HG03159 (cell line): ENCODE measurements at regions not wholly inside any gene's neighbourhood (a gene's known extent, or its start where the extent isn't known, plus 50 kb on each side); places are given as distances from the start of the nearest gene placed in this dataset.

Source experiments
- ATAC-seq: cut with Tn5 transposase; IDR thresholded peaks from one replicate; pipeline ENCODE4 v1.9.1; 2021; ENCODE audit warnings: mild to moderate bottlenecking, moderate library complexity; ENCODE audit not compliant: unreplicated experiment

DNA sequence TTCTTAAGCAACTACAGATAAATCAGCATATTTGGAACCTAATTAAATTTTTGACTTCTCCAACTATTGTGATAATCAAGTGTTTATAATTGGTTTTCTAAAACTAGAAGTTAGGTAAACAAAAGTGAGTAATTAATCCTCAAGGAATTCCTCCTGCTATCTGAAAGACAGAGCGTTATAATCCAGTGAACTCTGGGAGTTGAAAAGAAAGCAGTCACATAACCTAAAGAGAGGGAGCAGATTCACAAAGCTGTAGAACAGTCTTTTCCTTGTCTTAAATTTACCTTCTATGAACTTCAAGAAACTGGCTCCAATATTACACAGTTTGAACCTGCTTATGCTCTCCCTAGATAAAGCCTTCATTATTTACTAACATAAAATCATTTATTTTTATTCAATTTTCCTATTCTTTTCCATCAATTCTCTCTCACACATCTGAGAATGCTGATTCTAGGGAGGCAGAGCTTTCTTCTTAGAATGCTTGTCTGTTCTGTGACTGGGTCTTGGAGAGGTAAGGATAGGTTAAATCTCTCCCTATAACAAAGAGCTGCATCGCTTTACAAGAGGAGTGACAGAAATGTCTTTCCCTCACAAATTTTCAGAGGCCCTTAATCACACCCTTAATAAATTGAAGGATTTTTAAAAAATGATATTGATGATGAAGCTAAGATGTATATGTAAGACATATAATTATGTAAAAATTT, 132.8 kb downstream of the TUSC7 start:
- no peak for ATAC-seq

DNA sequence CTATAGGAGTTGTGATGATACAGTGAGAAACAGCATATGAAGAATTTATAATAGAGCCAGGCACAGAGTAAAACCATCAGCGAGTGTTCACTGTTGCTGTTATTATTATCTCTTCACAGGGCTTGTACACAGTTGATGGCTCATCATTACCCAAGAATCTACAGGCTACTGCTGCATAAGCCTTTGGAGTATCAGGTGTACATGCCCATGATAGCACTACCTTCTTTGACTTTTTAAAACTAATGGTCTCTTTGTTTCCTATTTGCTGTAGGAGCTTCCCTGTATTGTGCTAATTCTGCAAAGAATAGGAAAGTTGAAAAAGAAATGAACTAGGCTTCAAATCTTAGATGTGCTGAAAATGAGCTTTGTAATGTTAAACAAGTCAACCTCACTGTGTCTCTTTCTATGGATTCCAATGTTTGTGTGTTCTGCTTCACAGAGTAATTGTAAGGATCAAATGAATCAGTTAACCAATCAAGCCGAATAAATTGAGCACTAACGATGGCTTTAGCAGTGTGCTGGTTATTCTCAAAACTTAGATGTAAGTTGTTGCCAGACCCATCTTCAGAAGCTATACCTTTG, 138.8 kb downstream of the TUSC7 start:
- ATAC-seq, result no peak

DNA sequence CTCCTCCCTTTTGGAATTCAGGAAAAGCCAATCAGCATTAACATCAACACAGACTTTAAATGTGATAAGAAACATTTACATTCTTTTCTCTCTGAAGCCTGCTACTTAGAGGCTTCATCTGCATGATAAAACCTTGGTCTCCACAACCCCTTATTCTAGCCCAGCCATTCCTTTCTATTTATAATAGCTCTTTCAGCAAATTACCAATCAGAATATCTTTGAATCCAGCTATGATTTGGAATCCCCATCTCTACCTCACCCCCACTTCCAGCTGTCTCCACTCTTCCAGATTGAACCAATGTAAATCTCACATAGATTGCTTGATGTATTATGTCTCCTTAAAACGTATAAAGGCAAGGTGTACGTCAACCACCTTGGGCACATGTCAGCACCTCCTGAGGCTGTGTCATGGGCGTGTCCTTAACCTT, 139.7 kb downstream of the TUSC7 start:
- no peak for ATAC-seq

DNA sequence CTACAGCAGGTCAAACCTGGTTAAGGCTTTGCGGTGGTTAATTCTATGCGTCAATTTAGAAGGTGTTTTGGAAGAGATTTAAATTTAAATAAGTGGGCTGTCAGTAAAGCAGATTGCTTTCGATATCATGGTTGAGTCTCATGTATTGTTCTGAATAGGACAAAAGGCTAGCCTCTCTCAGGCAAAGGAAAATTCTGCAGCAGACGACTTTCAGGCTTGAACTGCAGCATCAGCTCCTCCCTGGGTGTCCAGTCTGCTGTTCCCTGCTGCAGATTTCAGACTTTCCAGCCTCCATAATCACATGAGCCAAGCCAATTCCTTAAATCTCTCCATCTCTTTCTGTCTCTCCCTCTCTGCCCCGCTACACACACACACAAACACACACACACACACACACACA, 143.2 kb downstream of the TUSC7 start:
- ATAC-seq, result no peak

DNA sequence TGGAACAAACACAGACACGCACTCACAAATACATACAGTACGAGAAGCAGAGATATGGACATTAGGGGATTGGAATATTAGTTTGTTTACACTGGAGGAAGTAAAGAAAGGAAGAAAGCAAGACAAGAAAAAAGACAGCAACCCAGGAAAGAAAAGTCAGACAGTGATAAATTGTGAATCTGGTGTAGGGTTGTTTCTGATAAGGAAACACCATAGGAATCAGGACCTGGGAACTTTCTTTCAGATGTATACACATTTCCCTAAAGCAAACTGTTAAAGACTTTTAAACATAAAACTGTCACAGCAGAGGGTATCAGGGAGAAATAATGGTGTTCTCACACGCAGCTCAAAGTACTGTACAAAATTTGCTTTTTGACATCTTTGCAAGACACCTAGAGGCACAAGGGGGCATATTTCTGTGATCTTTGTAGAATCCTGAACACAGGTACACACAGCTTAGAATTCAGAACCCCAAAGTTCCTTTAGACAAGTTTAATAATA, 153.7 kb downstream of the TUSC7 start:
- no peak for ATAC-seq

DNA sequence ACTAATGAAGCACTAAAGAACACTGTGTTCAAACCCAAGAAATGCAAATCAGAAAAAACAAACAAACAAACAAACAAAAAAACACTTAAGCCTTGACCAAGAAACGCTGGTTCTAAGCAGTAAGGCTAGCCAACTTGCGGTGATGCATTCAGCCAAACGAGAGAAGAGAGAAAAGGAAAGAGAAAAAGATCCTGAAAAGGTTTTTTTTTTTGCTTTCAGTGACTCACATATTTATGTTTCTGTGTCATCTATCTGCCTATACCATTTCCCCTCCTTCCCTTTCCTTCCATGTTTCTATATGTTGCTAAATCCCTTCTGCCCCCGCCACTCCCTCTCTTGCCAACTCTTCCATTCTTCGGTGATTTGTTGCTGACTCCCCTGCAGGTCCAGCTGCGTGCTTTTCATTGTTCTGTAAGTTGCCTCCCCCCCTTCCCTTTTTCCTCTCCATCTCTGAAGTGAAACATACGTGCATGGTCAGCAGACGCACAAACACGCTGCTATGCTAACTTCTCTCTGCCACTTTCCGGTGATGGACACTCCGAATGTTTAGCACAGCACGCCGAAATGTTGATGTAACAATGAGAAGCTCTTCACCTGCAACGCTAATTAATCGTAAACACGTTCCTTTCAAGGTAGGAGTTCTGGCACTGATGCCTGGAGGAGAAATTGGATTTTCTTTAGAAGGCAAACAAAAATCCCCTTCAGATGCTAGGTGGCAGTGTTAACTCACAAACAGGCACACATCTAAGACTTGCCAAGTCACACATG, 154.4 kb downstream of the TUSC7 start:
- ATAC-seq, result peak; percentile 60

DNA sequence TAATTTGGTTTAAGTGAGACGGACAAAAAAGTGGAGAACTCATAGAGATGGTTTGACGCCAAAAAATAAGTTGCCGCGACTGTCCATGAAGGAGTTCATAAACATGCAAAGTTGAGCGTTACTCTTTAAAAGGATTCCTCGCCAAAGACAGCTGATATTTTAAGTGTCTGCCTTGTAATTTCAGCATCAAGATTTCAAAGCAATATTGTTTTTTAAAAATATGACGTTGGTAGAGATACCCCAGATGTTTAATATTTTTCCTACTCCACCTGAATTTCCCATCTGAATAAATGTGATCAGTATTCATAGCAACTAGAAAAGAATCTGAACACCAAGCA, 155.0 kb downstream of the TUSC7 start:
- ATAC-seq, result no peak

DNA sequence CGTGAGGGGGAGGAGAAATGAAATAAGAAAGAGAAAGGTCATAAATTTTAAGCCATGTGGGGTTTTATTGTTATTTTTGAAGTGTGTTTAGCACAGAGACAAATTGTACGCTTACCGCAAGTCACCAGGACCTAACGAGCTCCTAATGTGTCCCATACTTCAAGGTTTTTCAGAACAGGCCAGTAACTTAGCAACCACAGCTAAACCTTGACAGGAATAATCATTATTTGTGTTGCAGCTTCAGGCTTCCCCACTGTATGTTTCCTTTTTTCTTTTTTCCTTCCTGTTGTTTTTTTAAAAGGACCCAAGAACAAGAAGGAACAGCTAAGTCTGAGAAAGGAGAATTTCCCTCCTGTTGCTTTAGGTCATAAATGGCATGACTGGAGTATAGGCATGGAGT, 160.8 kb downstream of the TUSC7 start:
- ATAC-seq, result no peak

DNA sequence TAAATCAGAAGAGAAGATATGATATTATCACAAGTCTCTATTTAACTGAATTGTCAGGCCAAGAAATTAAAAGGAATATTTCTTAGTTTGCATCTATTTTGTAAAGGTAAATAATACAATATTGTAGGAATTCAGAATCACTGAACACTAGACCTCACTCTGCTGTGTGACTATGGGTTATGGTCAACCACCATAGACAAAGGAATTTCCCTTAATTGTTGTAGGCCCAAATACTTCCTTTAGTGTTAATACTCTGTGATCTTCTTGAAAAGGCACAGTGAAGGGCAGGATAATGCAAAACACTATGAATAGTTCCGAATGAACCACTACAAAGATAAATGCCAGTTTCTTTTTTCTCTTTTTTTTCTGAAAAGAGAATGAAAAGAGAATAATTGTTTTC, 162.3 kb downstream of the TUSC7 start:
- ATAC-seq, result no peak

DNA sequence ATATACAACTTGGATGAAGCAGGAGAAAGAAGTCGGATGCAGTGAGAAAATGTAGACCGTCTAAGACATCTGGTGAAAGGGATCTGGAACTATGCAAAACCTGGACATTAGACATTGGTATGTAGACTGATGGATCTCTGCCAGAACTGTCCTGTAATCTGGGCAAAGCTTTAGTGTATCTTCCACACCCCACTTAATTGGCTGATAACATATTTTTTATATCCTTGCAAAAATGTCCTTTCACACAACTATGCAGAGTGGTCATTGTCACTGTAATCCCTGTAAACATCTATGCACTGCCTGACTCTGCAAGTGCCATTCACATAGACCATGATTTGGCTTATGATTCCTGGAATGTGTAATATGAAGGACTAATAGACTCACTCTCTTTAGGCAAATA, 163.1 kb downstream of the TUSC7 start:
- no peak for ATAC-seq

DNA sequence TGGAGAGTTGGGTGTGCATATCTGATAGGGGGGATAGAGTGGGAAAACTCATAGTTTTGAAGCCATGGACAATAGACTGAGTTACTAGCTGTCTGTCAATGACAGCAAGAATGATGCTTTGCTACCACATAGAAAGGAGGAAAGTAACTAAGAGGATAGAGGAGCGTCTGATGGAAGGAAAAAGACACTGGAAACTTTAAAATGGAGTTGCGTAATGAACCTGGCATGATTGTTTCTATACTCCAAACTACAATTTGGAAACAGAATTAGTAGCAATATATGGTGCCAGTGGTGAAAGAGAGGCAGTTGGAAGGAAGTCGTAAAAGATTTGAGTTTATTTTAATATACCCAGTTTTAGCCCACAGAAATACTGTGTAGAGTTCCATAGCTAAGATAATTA, 163.6 kb downstream of the TUSC7 start:
- ATAC-seq, result no peak

DNA sequence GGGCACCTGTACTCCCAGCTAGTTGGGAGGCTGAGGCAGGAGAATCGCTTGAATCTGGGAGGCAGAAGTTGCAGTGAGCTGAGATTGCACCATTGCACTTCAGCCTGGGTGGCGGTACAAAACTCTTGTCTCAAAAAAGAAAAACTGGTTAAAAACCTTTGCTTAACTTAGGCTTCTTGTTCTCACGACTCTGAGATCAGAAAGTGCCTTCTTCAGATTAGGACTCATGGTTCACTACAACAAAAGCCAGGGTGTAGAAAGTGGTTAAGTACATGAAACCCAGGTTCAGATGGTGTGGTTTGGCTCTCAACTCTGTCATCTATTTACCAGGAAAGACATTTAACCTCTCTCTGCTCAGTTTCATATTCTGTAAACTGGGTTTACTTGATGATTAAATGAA, 168.4 kb downstream of the TUSC7 start:
- peak; percentile 87 for ATAC-seq

DNA sequence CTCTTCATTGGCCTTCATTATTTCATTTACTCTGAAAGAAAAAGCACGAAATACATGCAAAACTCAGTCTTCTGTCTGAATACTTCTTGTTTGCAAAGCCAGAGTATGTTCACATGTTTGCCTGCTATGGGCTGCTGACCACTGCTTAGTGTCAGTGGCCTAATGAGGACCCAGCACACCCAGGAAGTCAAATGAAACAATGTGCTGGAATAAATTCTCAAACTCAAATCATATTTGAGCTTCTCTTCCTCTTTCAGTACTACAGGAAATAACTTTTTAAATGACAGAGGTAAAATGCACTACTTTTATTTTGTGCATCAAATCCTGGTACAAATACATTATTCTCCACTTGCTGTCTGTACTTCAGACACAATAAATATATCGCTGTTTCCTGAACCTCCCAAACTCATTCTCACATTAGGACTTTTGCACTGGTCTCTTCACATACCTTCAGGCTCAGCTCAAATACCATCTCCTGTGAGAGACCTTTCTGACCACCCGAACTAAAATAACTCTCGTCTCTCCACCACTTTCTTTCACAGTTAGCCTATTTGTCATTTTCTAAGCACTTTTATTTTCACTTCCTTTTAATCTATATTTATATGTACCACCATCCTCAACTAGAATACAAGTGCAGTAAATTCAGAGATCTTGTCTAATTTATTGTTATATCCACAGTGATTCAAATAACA, 176.8 kb downstream of the TUSC7 start:
- ATAC-seq, result peak; percentile 94

DNA sequence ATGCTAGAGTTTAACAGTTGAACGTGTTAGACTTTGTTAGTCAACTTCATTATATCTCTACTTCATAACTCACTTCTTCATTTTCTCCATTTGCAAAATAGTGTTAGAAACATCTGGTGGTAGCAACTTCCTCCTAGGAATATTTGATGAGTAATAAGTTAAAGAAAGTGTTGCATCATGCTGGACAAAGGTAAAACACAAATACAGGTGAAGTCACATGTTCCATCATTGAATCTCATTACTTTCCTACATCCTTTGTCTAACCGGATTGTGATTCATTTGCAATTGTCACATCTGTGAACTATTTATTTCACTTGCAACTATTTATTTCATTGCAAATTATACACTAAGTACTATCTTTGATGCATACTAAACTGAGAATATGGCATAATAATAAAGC, 186.5 kb downstream of the TUSC7 start:
- ATAC-seq, result no peak

DNA sequence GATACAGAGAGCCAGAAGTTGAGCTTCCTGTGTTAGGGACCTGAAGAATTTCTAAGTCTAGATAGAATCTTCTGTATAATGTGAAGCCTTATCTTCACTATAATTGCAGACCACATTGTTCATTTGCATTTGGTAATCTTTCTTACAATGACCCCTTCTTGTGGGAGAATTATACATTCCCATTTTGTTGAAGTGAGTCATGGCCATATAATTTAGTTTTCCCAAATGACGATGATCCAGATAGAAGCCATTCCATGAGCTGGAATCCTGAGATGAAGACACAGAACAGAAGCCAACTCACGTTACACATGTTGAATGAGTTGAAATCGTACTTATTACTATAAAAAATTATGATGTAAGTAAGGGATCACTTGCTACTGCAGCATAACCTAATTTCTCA, 187.8 kb downstream of the TUSC7 start:
- no peak for ATAC-seq

DNA sequence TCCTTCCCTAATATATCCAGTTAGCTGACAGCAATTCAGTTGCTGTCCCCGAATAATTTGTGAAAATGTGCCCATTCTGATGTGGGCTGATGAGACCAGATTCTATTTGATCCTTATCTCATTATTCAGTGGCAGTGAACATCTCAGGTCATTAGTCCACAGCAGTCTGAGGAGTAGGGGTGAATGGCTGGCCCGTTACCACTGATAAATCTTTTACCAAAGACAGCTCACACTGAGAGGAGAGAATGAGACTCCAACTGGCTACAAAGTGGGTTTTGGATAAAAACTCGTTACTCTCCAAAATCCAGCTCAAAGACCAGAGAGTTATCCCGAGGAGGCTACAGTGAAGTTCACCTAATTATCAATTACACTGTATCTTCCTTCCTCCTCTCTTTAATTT, 189.7 kb downstream of the TUSC7 start:
- ATAC-seq, result no peak

DNA sequence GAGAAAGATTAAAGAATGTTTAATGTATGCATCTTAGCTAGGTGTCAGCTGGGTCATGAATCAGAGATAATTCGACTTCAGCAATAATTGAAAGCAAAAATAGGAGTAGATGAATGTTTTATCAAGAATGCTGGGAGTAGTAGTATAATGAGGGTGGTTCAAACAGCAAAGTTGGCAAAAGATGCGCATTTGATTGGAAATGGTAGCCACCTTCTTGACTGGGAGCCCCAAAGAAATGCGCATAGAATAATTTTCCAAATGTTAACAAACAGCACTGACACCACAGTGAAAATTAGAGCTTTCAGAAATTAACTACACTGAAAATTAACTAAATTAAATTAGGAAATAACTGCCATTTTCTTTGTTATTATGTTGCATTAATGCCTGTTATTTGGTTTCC, 195.8 kb downstream of the TUSC7 start:
- ATAC-seq, result no peak

DNA sequence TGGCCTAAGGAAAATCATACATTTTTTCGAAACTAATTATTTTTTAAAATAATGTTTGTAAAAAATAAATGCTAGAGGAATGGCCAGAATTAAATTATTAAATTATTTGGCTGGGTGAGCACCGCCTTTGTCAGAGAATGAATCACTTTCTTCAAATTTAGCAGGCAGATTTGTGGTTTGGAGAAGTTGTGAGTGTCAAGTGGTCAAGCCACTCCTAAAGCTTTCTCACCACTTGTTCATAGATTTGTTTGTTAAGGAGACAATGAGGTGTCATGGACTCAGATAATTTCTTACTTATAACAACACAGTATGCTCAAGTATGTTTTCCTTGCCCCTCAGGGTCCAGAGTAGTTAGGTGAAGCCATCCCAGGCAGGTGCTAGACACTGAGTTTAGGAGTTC, 196.2 kb downstream of the TUSC7 start:
- no peak for ATAC-seq

DNA sequence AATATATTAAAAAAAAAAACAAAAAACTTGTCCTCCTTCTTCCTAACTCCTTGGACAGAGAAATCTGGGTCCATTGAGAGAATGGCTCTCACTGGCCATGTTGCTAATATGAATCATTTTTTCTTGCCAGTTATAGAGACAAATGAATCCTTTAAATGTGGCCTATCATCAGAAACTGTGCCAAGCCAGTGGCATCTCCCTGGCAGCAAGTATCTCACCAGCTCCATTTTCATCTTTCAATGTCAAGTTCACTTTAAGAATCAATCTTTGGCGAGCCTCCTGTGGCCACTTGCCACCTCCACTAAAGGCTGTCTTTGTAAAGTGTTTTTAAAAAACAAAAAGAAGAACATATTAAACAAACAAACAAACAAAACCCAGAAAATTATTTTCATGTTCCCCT, 202.5 kb downstream of the TUSC7 start:
- ATAC-seq, result no peak

DNA sequence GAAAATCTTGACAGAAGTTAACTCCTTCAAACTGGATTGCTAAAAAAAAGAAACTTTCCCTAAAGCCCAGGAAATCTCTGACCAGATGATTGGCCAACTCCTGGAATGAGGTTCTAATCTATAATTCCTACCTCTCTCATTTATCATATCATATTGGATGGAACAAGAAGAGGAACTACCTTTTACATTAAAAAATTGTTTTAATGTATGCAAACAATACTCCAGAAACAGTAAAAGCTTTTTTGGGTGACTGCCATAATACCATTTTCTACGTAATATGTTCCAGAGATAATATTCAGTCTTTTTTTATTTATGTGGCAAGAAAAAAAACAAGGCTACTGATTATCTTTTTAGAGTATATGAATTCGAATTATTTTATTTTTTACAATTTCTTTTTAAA, 204.4 kb downstream of the TUSC7 start:
- ATAC-seq, result no peak

DNA sequence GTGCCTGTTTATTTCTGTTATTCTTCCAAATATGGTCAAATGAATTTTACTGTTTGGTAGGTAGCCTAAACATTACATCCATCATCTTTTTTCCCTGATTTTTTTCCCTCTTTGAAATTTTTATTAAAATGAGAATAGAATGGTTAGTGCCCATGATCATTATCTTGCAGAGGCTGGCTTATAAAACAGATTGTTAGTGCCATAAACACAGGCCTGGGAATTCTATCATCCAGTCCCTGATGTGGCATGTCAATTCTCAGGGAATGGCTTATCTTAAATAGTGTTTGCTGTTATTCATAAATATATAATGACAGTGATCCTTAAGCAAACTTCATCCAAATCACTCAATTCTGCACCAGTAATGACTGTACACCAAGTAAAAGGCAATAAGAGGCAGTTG, 207.3 kb downstream of the TUSC7 start:
- ATAC-seq, result no peak
